HG02610 (cell line): ENCODE measurements at regions not wholly inside any gene's neighbourhood (a gene's known extent, or its start where the extent isn't known, plus 50 kb on each side); places are given as distances from the start of the nearest gene placed in this dataset.
"Not testable (repeated sequence)": the region's sequence is repeated elsewhere in the genome, so short reads cannot be mapped to it uniquely, and the experiment has no call there.

Source experiments
- ATAC-seq: cut with Tn5 transposase; IDR thresholded peaks from one replicate; pipeline ENCODE4 v1.9.1; 2021; ENCODE audit warnings: mild to moderate bottlenecking, moderate library complexity; ENCODE audit not compliant: unreplicated experiment

- ATAC-seq, result not testable (repeated sequence)
Measured at GRCh38 chr15:85196697-85197096, 183.7 kb upstream of the AKAP13 start.

- ATAC-seq, result not testable (repeated sequence)
Measured at GRCh38 chr15:85197582-85197981, 182.8 kb upstream of the AKAP13 start.

- ATAC-seq, result not testable (repeated sequence)
Measured at GRCh38 chr15:85198432-85198831, 182.0 kb upstream of the AKAP13 start.

- peak; percentile 93 for ATAC-seq
Measured at GRCh38 chr15:85200215-85200614, 180.2 kb upstream of the AKAP13 start.

- not testable (repeated sequence) for ATAC-seq
Measured at GRCh38 chr15:85201118-85201793, 179.1 kb upstream of the AKAP13 start.

GRCh38 chr15:85204481-85204880 lies 175.9 kb upstream of the AKAP13 start:
- not testable (repeated sequence) for ATAC-seq

GRCh38 chr15:85233791-85234325 lies 146.5 kb upstream of the AKAP13 start:
- not testable (repeated sequence) for ATAC-seq

GRCh38 chr15:85234450-85235196 lies 145.8 kb upstream of the AKAP13 start:
- not testable (repeated sequence) for ATAC-seq

GRCh38 chr15:85244056-85244455 lies 136.3 kb upstream of the AKAP13 start:
- not testable (repeated sequence) for ATAC-seq

- not testable (repeated sequence) for ATAC-seq
Measured at GRCh38 chr15:85250938-85251542, 129.4 kb upstream of the AKAP13 start.

- peak; percentile 84 for ATAC-seq
Measured at GRCh38 chr15:85253196-85253915, 127.0 kb upstream of the AKAP13 start.

GRCh38 chr15:85254961-85255360 lies 125.4 kb upstream of the AKAP13 start:
- ATAC-seq, result not testable (repeated sequence)

- not testable (repeated sequence) for ATAC-seq
Measured at GRCh38 chr15:85255502-85255901, 124.9 kb upstream of the AKAP13 start.

- not testable (repeated sequence) for ATAC-seq
Measured at GRCh38 chr15:85256009-85256997, 124.1 kb upstream of the AKAP13 start.

GRCh38 chr15:85258062-85258445 lies 122.3 kb upstream of the AKAP13 start:
- ATAC-seq, result not testable (repeated sequence)

GRCh38 chr15:85258559-85259209 lies 121.7 kb upstream of the AKAP13 start:
- ATAC-seq, result not testable (repeated sequence)

- not testable (repeated sequence) for ATAC-seq
Measured at GRCh38 chr15:85260526-85260925, 119.9 kb upstream of the AKAP13 start.

- ATAC-seq, result not testable (repeated sequence)
Measured at GRCh38 chr15:85262461-85263055, 117.8 kb upstream of the AKAP13 start.
